D721Med (cell line): ENCODE measurements at regions not wholly inside any gene's neighbourhood (a gene's known extent, or its start where the extent isn't known, plus 50 kb on each side); places are given as distances from the start of the nearest gene placed in this dataset.
"Not testable (repeated sequence)": the region's sequence is repeated elsewhere in the genome, so short reads cannot be mapped to it uniquely, and the experiment has no call there.

Source experiments
- DNase-seq: peaks from one replicate; pipeline ENCODE4 v3.0.0; 2011; ENCODE audit warnings: low spot score; ENCODE audit not compliant: insufficient read length
- FAIRE-seq: peaks from 2 replicates; lab custom pipeline; 2011; peaks lifted over from hg19 to GRCh38; lab: Jason Lieb, UNC
- CTCF ChIP-seq: IDR thresholded peaks from 2 replicates; pipeline ENCODE4 v1.5.1; 2012; ENCODE audit warnings: mild to moderate bottlenecking, control low read depth; ENCODE audit not compliant: insufficient read depth; ENCODE audit errors: missing control alignments

GRCh38 chr14:25828562-25828961 lies 769.3 kb downstream of the NOVA1 start:
- DNase-seq: no peak
- no peak for TF ChIP-seq CTCF
- FAIRE-seq: no peak

GRCh38 chr14:25826105-25826504 lies 771.7 kb downstream of the NOVA1 start:
- DNase-seq (no peak), FAIRE-seq (no peak)
- no peak for TF ChIP-seq CTCF

GRCh38 chr14:25820368-25820767 lies 770.4 kb upstream of the STXBP6 start:
- no peak for TF ChIP-seq CTCF
- no peak for FAIRE-seq

GRCh38 chr14:25814622-25815021 lies 764.7 kb upstream of the STXBP6 start:
- DNase-seq, FAIRE-seq: not testable (repeated sequence)

More at GRCh38 chr14:25820368-25820767, 770.4 kb upstream of the STXBP6 start:
- no peak for DNase-seq

GRCh38 chr14:25803386-25804018 lies 753.6 kb upstream of the STXBP6 start:
- FAIRE-seq: no peak
- no peak for TF ChIP-seq CTCF
- DNase-seq: no peak

- FAIRE-seq: no peak
- no peak for DNase-seq
- no peak for TF ChIP-seq CTCF
Measured at GRCh38 chr14:25800841-25801240, 750.9 kb upstream of the STXBP6 start.

- no peak for TF ChIP-seq CTCF
- FAIRE-seq (no peak), DNase-seq (no peak)
Measured at GRCh38 chr14:25788252-25788651, 738.3 kb upstream of the STXBP6 start.
